ENCODE measurements at regions not wholly inside any gene's neighbourhood (a gene's known extent, or its start where the extent isn't known, plus 50 kb on each side); places are given as distances from the start of the nearest gene placed in this dataset.

- no peak overlapping the region for H3K9ac ChIP-seq (ENCODE audit: low read depth in 1 of 2, low read length in 2 of 2)
- no peaks in the 10 kb centered on the region for H3K4me1 ChIP-seq (ENCODE audit: control insufficient read depth in 1 of 2, insufficient read depth in 2 of 2, low read length in 2 of 2)
- no peaks in the 10 kb centered on the region for H3K36me3 ChIP-seq (ENCODE audit: control insufficient read depth in 1 of 2, insufficient read depth in 2 of 2, low read length in 2 of 2)
- no peaks in the 10 kb centered on the region for H3K27me3 ChIP-seq (ENCODE audit: control insufficient read depth in 1 of 2, insufficient read depth in 2 of 2, low read length in 2 of 2)
- no peak overlapping the region for H3K4me3 ChIP-seq (ENCODE audit: low read depth in 1 of 2, low read length in 2 of 2)
- H3K9me3 ChIP-seq (ENCODE audit: control insufficient read depth in 1 of 2, low read length in 2 of 2) = no peaks in the 10 kb centered on the region
- H3K27ac ChIP-seq (ENCODE audit: low read depth, low read length) = no peak overlapping the region
These were observed 102.3 kb upstream of the MAP2 start for GRCh38 chr2:209321581-209321980.

- Histone ChIP-seq H3K9ac (ENCODE audit: low read depth in 1 of 2, low read length in 2 of 2) (no peak overlapping the region), H3K4me3 (ENCODE audit: low read depth in 1 of 2, low read length in 2 of 2) (no peak overlapping the region), H3K9me3 (ENCODE audit: control insufficient read depth in 1 of 2, low read length in 2 of 2) (no peaks in the 10 kb centered on the region), H3K4me1 (ENCODE audit: control insufficient read depth in 1 of 2, insufficient read depth in 2 of 2, low read length in 2 of 2) (no peaks in the 10 kb centered on the region), H3K27ac (ENCODE audit: low read depth, low read length) (no peak overlapping the region), H3K27me3 (ENCODE audit: control insufficient read depth in 1 of 2, insufficient read depth in 2 of 2, low read length in 2 of 2) (no peaks in the 10 kb centered on the region), H3K36me3 (ENCODE audit: control insufficient read depth in 1 of 2, insufficient read depth in 2 of 2, low read length in 2 of 2) (no peaks in the 10 kb centered on the region)
These were observed 101.8 kb upstream of the MAP2 start for GRCh38 chr2:209322041-209322440.

- no peaks in the 10 kb centered on the region for H3K36me3 ChIP-seq (ENCODE audit: control insufficient read depth in 1 of 2, insufficient read depth in 2 of 2, low read length in 2 of 2)
- H3K9me3 ChIP-seq (ENCODE audit: control insufficient read depth in 1 of 2, low read length in 2 of 2) = no peaks in the 10 kb centered on the region
- H3K4me1 ChIP-seq (ENCODE audit: control insufficient read depth in 1 of 2, insufficient read depth in 2 of 2, low read length in 2 of 2) = no peaks in the 10 kb centered on the region
- H3K9ac ChIP-seq (ENCODE audit: low read depth in 1 of 2, low read length in 2 of 2) = no peak overlapping the region
- no peak overlapping the region for H3K4me3 ChIP-seq (ENCODE audit: low read depth in 1 of 2, low read length in 2 of 2)
- H3K27ac ChIP-seq (ENCODE audit: low read depth, low read length) = no peak overlapping the region
- H3K27me3 ChIP-seq (ENCODE audit: control insufficient read depth in 1 of 2, insufficient read depth in 2 of 2, low read length in 2 of 2) = no peaks in the 10 kb centered on the region
These were observed 100.8 kb upstream of the MAP2 start for GRCh38 chr2:209322905-209323512.

- Histone ChIP-seq H3K9ac (ENCODE audit: low read depth in 1 of 2, low read length in 2 of 2) (no peak overlapping the region), H3K36me3 (ENCODE audit: control insufficient read depth in 1 of 2, insufficient read depth in 2 of 2, low read length in 2 of 2) (no peaks in the 10 kb centered on the region), H3K9me3 (ENCODE audit: control insufficient read depth in 1 of 2, low read length in 2 of 2) (no peaks in the 10 kb centered on the region), H3K27ac (ENCODE audit: low read depth, low read length) (no peak overlapping the region), H3K27me3 (ENCODE audit: control insufficient read depth in 1 of 2, insufficient read depth in 2 of 2, low read length in 2 of 2) (no peaks in the 10 kb centered on the region), H3K4me1 (ENCODE audit: control insufficient read depth in 1 of 2, insufficient read depth in 2 of 2, low read length in 2 of 2) (no peaks in the 10 kb centered on the region), H3K4me3 (ENCODE audit: low read depth in 1 of 2, low read length in 2 of 2) (no peak overlapping the region)
These were observed 100.1 kb upstream of the MAP2 start for GRCh38 chr2:209323738-209324137.

- Histone ChIP-seq H3K27ac (ENCODE audit: low read depth, low read length) (no peak overlapping the region), H3K4me3 (ENCODE audit: low read depth in 1 of 2, low read length in 2 of 2) (no peak overlapping the region), H3K36me3 (ENCODE audit: control insufficient read depth in 1 of 2, insufficient read depth in 2 of 2, low read length in 2 of 2) (no peaks in the 10 kb centered on the region), H3K27me3 (ENCODE audit: control insufficient read depth in 1 of 2, insufficient read depth in 2 of 2, low read length in 2 of 2) (no peaks in the 10 kb centered on the region), H3K9ac (ENCODE audit: low read depth in 1 of 2, low read length in 2 of 2) (no peak overlapping the region), H3K4me1 (ENCODE audit: control insufficient read depth in 1 of 2, insufficient read depth in 2 of 2, low read length in 2 of 2) (no peaks in the 10 kb centered on the region), H3K9me3 (ENCODE audit: control insufficient read depth in 1 of 2, low read length in 2 of 2) (no peaks in the 10 kb centered on the region)
These were observed 99.6 kb upstream of the MAP2 start for GRCh38 chr2:209324281-209324680.

GRCh38 chr2:209331291-209331844, 92.5 kb upstream of the MAP2 start:
- no peaks in the 10 kb centered on the region for H3K9me3 ChIP-seq (ENCODE audit: control insufficient read depth in 1 of 2, low read length in 2 of 2)
- H3K9ac ChIP-seq (ENCODE audit: low read depth in 1 of 2, low read length in 2 of 2) = no peak overlapping the region
- H3K4me1 ChIP-seq (ENCODE audit: control insufficient read depth in 1 of 2, insufficient read depth in 2 of 2, low read length in 2 of 2) = no peaks in the 10 kb centered on the region
- no peaks in the 10 kb centered on the region for H3K36me3 ChIP-seq (ENCODE audit: control insufficient read depth in 1 of 2, insufficient read depth in 2 of 2, low read length in 2 of 2)
- H3K27me3 ChIP-seq (ENCODE audit: control insufficient read depth in 1 of 2, insufficient read depth in 2 of 2, low read length in 2 of 2) = no peaks in the 10 kb centered on the region
- no peak overlapping the region for H3K4me3 ChIP-seq (ENCODE audit: low read depth in 1 of 2, low read length in 2 of 2)
- H3K27ac ChIP-seq (ENCODE audit: low read depth, low read length) = no peak overlapping the region

- no peaks in the 10 kb centered on the region for H3K36me3 ChIP-seq (ENCODE audit: control insufficient read depth in 1 of 2, insufficient read depth in 2 of 2, low read length in 2 of 2)
- H3K27me3 ChIP-seq (ENCODE audit: control insufficient read depth in 1 of 2, insufficient read depth in 2 of 2, low read length in 2 of 2) = no peaks in the 10 kb centered on the region
- H3K27ac ChIP-seq (ENCODE audit: low read depth, low read length) = no peak overlapping the region
- H3K9me3 ChIP-seq (ENCODE audit: control insufficient read depth in 1 of 2, low read length in 2 of 2) = no peaks in the 10 kb centered on the region
- H3K4me3 ChIP-seq (ENCODE audit: low read depth in 1 of 2, low read length in 2 of 2) = no peak overlapping the region
- no peaks in the 10 kb centered on the region for H3K4me1 ChIP-seq (ENCODE audit: control insufficient read depth in 1 of 2, insufficient read depth in 2 of 2, low read length in 2 of 2)
- no peak overlapping the region for H3K9ac ChIP-seq (ENCODE audit: low read depth in 1 of 2, low read length in 2 of 2)
These were observed 89.4 kb upstream of the MAP2 start for GRCh38 chr2:209334188-209335017.

- no peak overlapping the region for H3K4me3 ChIP-seq (ENCODE audit: low read depth in 1 of 2, low read length in 2 of 2)
- no peaks in the 10 kb centered on the region for H3K4me1 ChIP-seq (ENCODE audit: control insufficient read depth in 1 of 2, insufficient read depth in 2 of 2, low read length in 2 of 2)
- H3K9me3 ChIP-seq (ENCODE audit: control insufficient read depth in 1 of 2, low read length in 2 of 2) = no peaks in the 10 kb centered on the region
- H3K27ac ChIP-seq (ENCODE audit: low read depth, low read length) = no peak overlapping the region
- H3K9ac ChIP-seq (ENCODE audit: low read depth in 1 of 2, low read length in 2 of 2) = no peak overlapping the region
- H3K36me3 ChIP-seq (ENCODE audit: control insufficient read depth in 1 of 2, insufficient read depth in 2 of 2, low read length in 2 of 2) = no peaks in the 10 kb centered on the region
- H3K27me3 ChIP-seq (ENCODE audit: control insufficient read depth in 1 of 2, insufficient read depth in 2 of 2, low read length in 2 of 2) = no peaks in the 10 kb centered on the region
These were observed 83.3 kb upstream of the MAP2 start for GRCh38 chr2:209340522-209340921.

GRCh38 chr2:209344349-209344748, 79.5 kb upstream of the MAP2 start:
- Histone ChIP-seq H3K36me3 (ENCODE audit: control insufficient read depth in 1 of 2, insufficient read depth in 2 of 2, low read length in 2 of 2) (no peaks in the 10 kb centered on the region), H3K4me3 (ENCODE audit: low read depth in 1 of 2, low read length in 2 of 2) (no peak overlapping the region), H3K9ac (ENCODE audit: low read depth in 1 of 2, low read length in 2 of 2) (no peak overlapping the region), H3K27me3 (ENCODE audit: control insufficient read depth in 1 of 2, insufficient read depth in 2 of 2, low read length in 2 of 2) (no peaks in the 10 kb centered on the region), H3K4me1 (ENCODE audit: control insufficient read depth in 1 of 2, insufficient read depth in 2 of 2, low read length in 2 of 2) (no peaks in the 10 kb centered on the region), H3K27ac (ENCODE audit: low read depth, low read length) (no peak overlapping the region), H3K9me3 (ENCODE audit: control insufficient read depth in 1 of 2, low read length in 2 of 2) (no peaks in the 10 kb centered on the region)

- Histone ChIP-seq H3K4me1 (ENCODE audit: control insufficient read depth in 1 of 2, insufficient read depth in 2 of 2, low read length in 2 of 2) (no peaks in the 10 kb centered on the region), H3K27ac (ENCODE audit: low read depth, low read length) (no peak overlapping the region), H3K27me3 (ENCODE audit: control insufficient read depth in 1 of 2, insufficient read depth in 2 of 2, low read length in 2 of 2) (no peaks in the 10 kb centered on the region), H3K9ac (ENCODE audit: low read depth in 1 of 2, low read length in 2 of 2) (no peak overlapping the region), H3K9me3 (ENCODE audit: control insufficient read depth in 1 of 2, low read length in 2 of 2) (no peaks in the 10 kb centered on the region), H3K36me3 (ENCODE audit: control insufficient read depth in 1 of 2, insufficient read depth in 2 of 2, low read length in 2 of 2) (no peaks in the 10 kb centered on the region), H3K4me3 (ENCODE audit: low read depth in 1 of 2, low read length in 2 of 2) (no peak overlapping the region)
These were observed 75.4 kb upstream of the MAP2 start for GRCh38 chr2:209348433-209348832.
